ENCODE measurements at regions not wholly inside any gene's neighbourhood (a gene's known extent, or its start where the extent isn't known, plus 50 kb on each side); places are given as distances from the start of the nearest gene placed in this dataset.

DNA sequence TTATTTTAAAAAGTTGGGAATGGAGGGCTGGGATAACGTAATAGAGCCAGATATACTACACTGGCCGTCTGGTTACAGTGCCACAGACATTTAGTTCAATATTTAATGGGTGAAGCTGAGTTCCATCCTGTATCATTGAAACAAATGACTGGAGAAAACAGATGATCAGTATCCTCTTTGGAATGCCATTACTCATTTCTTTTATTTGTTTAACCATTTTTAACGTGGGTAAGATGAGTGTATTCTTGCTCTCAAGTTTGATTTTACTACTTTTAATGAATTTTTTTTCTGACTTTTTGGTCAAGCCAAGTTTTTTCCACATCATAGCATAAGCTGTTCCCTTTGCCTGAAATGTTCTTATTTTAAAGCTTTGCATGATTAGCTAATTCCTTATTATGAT lies 53.9 kb upstream of the GRM7 start:
- no peak for ATAC-seq
- H3K27me3 ChIP-seq, result no peaks in the 10 kb centered on the region
- no peaks in the 10 kb centered on the region for H3K4me1 ChIP-seq
- intact Hi-C loops (cut with DNase I), result no loop called here
- no peak for DNase-seq
- no peaks in the 10 kb centered on the region for H3K36me3 ChIP-seq
- H3K4me3 ChIP-seq, result no peak overlapping the region
- H3K9me3 ChIP-seq, result no peaks in the 10 kb centered on the region
- no peak overlapping the region for H3K27ac ChIP-seq
- TF ChIP-seq, protein P1, sequence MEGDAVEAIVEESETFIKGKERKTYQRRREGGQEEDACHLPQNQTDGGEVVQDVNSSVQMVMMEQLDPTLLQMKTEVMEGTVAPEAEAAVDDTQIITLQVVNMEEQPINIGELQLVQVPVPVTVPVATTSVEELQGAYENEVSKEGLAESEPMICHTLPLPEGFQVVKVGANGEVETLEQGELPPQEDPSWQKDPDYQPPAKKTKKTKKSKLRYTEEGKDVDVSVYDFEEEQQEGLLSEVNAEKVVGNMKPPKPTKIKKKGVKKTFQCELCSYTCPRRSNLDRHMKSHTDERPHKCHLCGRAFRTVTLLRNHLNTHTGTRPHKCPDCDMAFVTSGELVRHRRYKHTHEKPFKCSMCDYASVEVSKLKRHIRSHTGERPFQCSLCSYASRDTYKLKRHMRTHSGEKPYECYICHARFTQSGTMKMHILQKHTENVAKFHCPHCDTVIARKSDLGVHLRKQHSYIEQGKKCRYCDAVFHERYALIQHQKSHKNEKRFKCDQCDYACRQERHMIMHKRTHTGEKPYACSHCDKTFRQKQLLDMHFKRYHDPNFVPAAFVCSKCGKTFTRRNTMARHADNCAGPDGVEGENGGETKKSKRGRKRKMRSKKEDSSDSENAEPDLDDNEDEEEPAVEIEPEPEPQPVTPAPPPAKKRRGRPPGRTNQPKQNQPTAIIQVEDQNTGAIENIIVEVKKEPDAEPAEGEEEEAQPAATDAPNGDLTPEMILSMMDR (IDR thresholded peaks at IDR 0.05), result no peak

DNA sequence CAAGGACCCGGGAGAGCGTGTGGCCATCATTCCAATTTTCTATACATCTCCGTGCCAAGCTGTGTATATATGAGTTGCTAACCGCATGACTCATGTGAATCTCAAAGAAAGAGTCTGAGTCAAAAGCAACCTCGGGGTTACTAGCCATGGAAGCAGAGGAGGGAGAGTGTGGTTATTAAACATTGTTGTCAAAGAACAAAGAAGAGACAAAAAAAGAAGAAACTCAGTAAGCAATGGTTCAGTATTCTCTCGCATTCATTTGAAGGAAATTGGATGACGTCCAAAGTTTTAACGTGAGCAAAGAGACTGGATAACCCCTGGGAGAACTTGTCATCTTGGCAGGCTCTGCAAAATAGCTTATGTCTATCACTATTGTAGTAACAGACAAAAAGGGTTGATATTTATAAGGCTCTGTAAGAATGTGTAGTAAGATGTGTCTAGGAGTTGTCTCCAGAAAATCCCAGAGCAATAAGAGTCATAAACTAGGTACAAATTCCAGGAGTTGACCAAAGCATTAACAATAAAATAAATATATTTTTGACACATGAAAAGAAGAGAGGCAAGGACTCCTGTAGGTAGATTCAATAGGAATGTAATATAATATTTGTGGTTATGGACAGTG lies 52.8 kb upstream of the GRM7 start:
- Histone ChIP-seq H3K4me3 (no peak overlapping the region), H3K9me3 (no peaks in the 10 kb centered on the region), H3K27ac (no peak overlapping the region), H3K36me3 (no peaks in the 10 kb centered on the region), H3K4me1 (no peaks in the 10 kb centered on the region), H3K27me3 (no peaks in the 10 kb centered on the region)
- no peak for ATAC-seq
- no peak for DNase-seq
- TF ChIP-seq, protein P1 (IDR thresholded peaks at IDR 0.05), result no peak
- intact Hi-C loops (cut with DNase I), result no loop called here

DNA sequence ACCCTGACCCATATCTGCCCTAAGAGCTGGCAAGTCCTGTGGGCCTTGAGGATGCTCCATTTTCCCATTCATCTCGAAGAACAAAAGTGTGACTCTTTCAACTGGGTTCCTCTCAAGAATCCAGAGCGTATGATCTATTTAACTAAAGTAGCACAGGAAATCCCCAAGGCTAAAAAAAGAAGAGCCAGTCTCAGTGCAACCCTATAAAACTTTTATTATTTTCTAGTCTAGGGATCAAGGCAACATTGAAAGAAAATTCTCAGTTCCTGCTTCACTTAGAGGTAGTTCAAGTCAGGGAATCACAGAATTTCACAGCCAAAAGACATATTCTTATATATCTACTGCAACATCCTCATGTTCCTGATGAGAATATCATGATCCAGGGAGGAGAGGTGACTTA lies 51.6 kb upstream of the GRM7 start:
- Histone ChIP-seq H3K27ac (no peak overlapping the region), H3K4me1 (no peaks in the 10 kb centered on the region), H3K27me3 (no peaks in the 10 kb centered on the region), H3K9me3 (no peaks in the 10 kb centered on the region), H3K4me3 (no peak overlapping the region), H3K36me3 (no peaks in the 10 kb centered on the region)
- intact Hi-C loops (cut with DNase I), result no loop called here
- TF ChIP-seq, protein P1 (IDR thresholded peaks at IDR 0.05), result no peak
- ATAC-seq, result no peak
- no peak for DNase-seq
